HG02678 (cell line): ENCODE measurements at regions not wholly inside any gene's neighbourhood (a gene's known extent, or its start where the extent isn't known, plus 50 kb on each side); places are given as distances from the start of the nearest gene placed in this dataset.

ENCODE experiments used
- ATAC-seq: cut with Tn5 transposase; IDR thresholded peaks from one replicate; pipeline ENCODE4 v1.9.1; 2021; ENCODE audit warnings: mild to moderate bottlenecking, moderate library complexity; ENCODE audit not compliant: unreplicated experiment

DNA sequence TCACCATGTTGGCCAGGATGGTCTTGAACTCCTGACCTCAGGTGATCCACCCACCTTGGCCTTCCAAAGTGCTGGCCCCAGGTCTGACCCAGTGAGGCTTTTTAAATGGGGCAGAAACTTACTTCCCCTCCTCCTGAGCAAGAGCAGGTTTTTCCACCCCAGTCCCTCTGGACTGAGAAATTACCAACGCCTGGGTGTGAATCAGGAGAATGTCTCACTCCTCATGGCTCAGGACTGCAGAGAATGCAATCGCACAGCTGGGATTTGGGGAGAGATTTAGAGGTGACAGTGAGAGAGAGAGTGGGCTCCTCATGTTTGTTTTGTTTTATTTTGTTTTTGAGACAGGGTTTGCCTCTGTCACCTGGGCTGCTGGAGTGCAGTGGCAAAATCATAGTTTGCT, 203.6 kb downstream of the RAB11FIP4 start:
- ATAC-seq = no peak

GRCh38 chr17:31594416-31594815, 202.9 kb downstream of the RAB11FIP4 start:
- ATAC-seq = no peak

DNA sequence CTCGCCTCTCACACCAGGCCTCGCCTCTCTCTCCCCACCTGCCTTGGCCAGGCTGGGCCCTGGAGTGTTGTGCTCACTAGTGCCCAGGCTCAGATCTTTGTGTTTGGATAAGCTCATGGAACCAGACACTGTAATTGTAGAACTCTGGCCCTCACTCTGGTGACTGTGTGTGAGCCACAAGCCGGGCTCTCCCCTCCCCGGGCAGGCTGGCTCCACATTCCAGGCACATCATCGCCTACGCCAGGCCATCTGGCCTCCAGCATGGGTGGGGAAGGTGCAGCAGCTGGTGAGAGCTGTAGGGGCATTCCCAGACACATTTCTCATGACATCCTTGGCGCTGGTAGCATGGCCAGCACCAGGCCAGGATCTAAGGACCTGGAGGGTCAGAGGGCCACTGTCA, 202.3 kb downstream of the RAB11FIP4 start:
- ATAC-seq = no peak

DNA sequence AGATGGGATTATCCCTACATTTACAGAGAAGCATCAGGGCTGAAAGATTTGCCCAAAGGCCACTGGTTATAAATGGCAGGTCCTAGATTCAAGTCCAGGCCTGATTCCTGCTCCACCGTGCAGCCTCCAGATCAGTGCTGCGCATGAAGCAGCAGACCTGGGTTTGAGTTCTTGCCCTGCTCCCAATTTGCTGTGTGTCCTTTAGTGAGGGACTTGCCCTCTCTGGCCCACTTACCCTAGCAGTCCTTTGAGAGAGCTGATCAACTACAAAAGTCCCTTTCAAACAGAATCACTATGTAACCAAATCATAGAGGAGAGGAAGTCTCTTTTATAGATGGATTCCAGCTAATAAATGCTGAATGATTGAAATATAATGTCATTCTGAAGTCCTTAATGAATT, 200.4 kb downstream of the RAB11FIP4 start:
- no peak for ATAC-seq

GRCh38 chr17:31588512-31588911, 197.0 kb downstream of the RAB11FIP4 start:
- ATAC-seq = no peak

- no peak for ATAC-seq
Observed at GRCh38 chr17:31588034-31588433, 196.6 kb downstream of the RAB11FIP4 start.
